ENCODE measurements at regions not wholly inside any gene's neighbourhood (a gene's known extent, or its start where the extent isn't known, plus 50 kb on each side); places are given as distances from the start of the nearest gene placed in this dataset.

DNA sequence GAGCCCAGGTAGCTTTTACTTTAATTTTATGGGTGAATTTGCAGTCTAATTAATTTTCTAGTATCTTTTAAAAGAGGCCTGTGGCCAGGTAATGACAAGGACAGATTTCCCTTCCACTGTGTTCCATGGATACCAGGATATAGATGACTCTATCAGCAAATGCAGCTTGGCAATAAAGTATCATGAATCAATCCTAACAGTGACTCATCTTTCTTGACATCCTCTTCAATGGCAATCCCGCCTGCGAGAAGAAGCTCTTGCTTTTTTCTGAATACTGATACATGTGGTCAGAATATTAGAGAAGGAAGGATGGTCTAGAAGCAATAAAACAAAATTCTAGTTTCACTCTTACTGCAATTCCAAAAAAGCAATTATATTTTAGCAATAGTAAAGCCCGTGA is 267.8 kb downstream of the DTHD1 start:
- no peaks in the 10 kb centered on the region for H3K27me3 ChIP-seq (ENCODE audit: control insufficient read depth in 3 of 3, insufficient read depth in 3 of 3, low read length in 3 of 3)
- FAIRE-seq (no peak), DNase-seq (no peak)
- H3K4me1 ChIP-seq (ENCODE audit: control insufficient read depth in 3 of 3, insufficient read depth in 2 of 3, low read depth in 1 of 3, low read length in 2 of 3) = no peaks in the 10 kb centered on the region
- no peaks in the 10 kb centered on the region for H3K36me3 ChIP-seq (ENCODE audit: control insufficient read depth in 3 of 3, insufficient read depth in 2 of 3, low read depth in 1 of 3, low read length in 3 of 3)
- 77 to 79% (median 79%) methylated on average over 3 of the region's 3 CpGs for WGBS, 3 donors
- no peaks in the 10 kb centered on the region for H3K9me3 ChIP-seq (ENCODE audit: control insufficient read depth in 2 of 2, insufficient read depth in 1 of 2, low read depth in 1 of 2, low read length in 1 of 2)
- H3K27ac ChIP-seq (ENCODE audit: low read depth in 1 of 3, low read length in 2 of 3) = no peak overlapping the region
- no peak overlapping the region for H3K4me3 ChIP-seq (ENCODE audit: low read depth in 1 of 3, low read length in 3 of 3)

DNA sequence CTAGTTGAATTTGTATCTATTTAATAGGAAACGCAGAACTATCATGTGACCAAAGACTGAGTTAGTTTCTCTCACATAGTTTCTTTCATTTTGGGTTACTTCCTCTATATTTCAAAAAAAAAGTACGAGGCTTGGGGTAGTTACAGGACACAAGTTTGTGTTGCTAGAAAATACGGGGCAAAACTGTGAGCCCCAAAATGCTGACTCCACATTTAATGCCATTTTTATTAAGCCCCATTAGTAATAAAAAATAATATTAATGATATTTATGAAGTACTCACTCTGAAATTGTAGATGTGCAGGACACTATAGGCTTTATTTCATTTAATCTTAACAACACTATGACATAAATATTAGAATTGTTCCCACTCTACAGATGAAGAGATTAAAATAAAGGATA is 268.6 kb downstream of the DTHD1 start:
- no peaks in the 10 kb centered on the region for H3K9me3 ChIP-seq (ENCODE audit: control insufficient read depth in 2 of 2, insufficient read depth in 1 of 2, low read depth in 1 of 2, low read length in 1 of 2)
- no peaks in the 10 kb centered on the region for H3K27me3 ChIP-seq (ENCODE audit: control insufficient read depth in 3 of 3, insufficient read depth in 3 of 3, low read length in 3 of 3)
- 66 to 79% (median 70%) methylated on average over 3 of the region's 3 CpGs for WGBS, 3 donors
- H3K4me3 ChIP-seq (ENCODE audit: low read depth in 1 of 3, low read length in 3 of 3) = no peak overlapping the region
- no peak overlapping the region for H3K27ac ChIP-seq (ENCODE audit: low read depth in 1 of 3, low read length in 2 of 3)
- no peak for DNase-seq
- no peak for FAIRE-seq
- no peaks in the 10 kb centered on the region for H3K4me1 ChIP-seq (ENCODE audit: control insufficient read depth in 3 of 3, insufficient read depth in 2 of 3, low read depth in 1 of 3, low read length in 2 of 3)
- no peaks in the 10 kb centered on the region for H3K36me3 ChIP-seq (ENCODE audit: control insufficient read depth in 3 of 3, insufficient read depth in 2 of 3, low read depth in 1 of 3, low read length in 3 of 3)

DNA sequence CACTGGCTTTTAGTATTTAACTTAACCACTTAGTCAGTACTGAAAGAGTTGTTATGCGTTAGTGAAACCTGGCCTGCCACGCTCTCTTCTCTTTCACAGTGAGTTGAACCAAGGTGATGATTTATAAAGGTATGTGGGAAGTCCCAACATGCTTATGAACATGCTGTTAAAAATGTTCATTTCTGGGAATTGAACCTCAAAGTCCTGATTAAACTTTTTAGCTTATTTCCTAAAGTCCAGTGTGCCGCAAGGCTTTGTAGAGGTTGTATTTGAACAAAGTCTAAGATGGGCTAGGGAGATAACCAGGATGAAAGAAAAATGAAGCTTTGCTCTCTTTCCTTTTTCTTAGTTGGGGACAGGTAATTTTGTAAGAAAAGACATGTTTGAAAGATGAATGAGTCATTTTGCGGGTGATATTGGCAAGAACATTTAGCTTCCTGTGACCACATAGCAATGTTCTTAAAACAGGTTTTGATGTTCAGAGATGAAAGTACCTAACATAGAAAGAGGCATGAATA is 270.3 kb downstream of the DTHD1 start:
- Histone ChIP-seq H3K27ac (ENCODE audit: low read depth in 1 of 3, low read length in 2 of 3) (no peak overlapping the region), H3K27me3 (ENCODE audit: control insufficient read depth in 3 of 3, insufficient read depth in 3 of 3, low read length in 3 of 3) (no peaks in the 10 kb centered on the region), H3K4me1 (ENCODE audit: control insufficient read depth in 3 of 3, insufficient read depth in 2 of 3, low read depth in 1 of 3, low read length in 2 of 3) (no peaks in the 10 kb centered on the region), H3K36me3 (ENCODE audit: control insufficient read depth in 3 of 3, insufficient read depth in 2 of 3, low read depth in 1 of 3, low read length in 3 of 3) (no peaks in the 10 kb centered on the region), H3K9me3 (ENCODE audit: control insufficient read depth in 2 of 2, insufficient read depth in 1 of 2, low read depth in 1 of 2, low read length in 1 of 2) (no peaks in the 10 kb centered on the region), H3K4me3 (ENCODE audit: low read depth in 1 of 3, low read length in 3 of 3) (no peak overlapping the region)
- FAIRE-seq = no peak
- DNase-seq = no peak
- 60 to 74% (median 65%) methylated on average over 4 of the region's 4 CpGs for WGBS, 3 donors

DNA sequence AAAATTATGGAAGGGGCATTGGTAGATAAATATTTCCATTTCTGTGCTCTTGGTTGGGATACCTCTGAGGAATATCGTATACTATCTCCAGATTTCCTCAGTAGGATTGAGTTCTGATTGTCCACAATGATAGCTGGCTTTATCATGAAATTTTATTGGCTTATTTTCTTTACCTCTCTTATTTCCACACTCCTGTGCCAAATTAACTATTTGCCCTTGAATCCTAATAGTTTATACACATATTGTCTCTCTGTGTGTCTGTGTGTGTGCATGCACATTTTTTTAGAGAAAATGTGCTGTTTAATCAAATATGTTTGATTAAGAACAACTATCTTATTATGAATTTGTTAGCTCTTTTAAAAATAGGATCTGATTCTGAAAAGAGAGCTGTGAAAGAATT is 271.6 kb downstream of the DTHD1 start:
- no peak overlapping the region for H3K4me3 ChIP-seq (ENCODE audit: low read depth in 1 of 3, low read length in 3 of 3)
- H3K36me3 ChIP-seq (ENCODE audit: control insufficient read depth in 3 of 3, insufficient read depth in 2 of 3, low read depth in 1 of 3, low read length in 3 of 3) = no peaks in the 10 kb centered on the region
- WGBS, 3 donors = 28 to 69% (median 48%) methylated on average over 1 of the region's 1 CpG
- no peaks in the 10 kb centered on the region for H3K27me3 ChIP-seq (ENCODE audit: control insufficient read depth in 3 of 3, insufficient read depth in 3 of 3, low read length in 3 of 3)
- no peak overlapping the region for H3K27ac ChIP-seq (ENCODE audit: low read depth in 1 of 3, low read length in 2 of 3)
- no peaks in the 10 kb centered on the region for H3K9me3 ChIP-seq (ENCODE audit: control insufficient read depth in 2 of 2, insufficient read depth in 1 of 2, low read depth in 1 of 2, low read length in 1 of 2)
- no peak for DNase-seq
- no peaks in the 10 kb centered on the region for H3K4me1 ChIP-seq (ENCODE audit: control insufficient read depth in 3 of 3, insufficient read depth in 2 of 3, low read depth in 1 of 3, low read length in 2 of 3)
- FAIRE-seq = no peak

DNA sequence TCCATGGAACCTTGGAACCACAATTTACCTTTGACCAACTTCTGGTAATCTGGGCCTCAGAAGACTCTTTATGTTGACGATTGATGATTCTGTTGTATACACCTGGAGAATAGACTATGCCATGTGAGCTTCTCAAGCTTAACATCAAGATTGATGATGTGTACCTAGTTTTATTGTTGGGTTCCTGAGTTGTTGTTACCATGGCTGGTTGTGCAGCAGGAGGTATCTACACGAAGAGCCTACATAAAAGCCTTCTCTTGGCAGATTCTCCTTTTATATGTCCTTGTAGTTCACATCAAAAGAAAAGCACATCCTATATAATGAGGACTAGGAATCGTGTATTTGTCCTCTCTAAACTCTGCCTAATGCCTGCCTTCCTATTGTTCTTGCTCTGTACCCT is 272.0 kb downstream of the DTHD1 start:
- WGBS, 3 donors = 30 to 70% (median 47%) methylated on average over 3 of the region's 3 CpGs
- H3K27me3 ChIP-seq (ENCODE audit: control insufficient read depth in 3 of 3, insufficient read depth in 3 of 3, low read length in 3 of 3) = no peaks in the 10 kb centered on the region
- H3K36me3 ChIP-seq (ENCODE audit: control insufficient read depth in 3 of 3, insufficient read depth in 2 of 3, low read depth in 1 of 3, low read length in 3 of 3) = no peaks in the 10 kb centered on the region
- no peak overlapping the region for H3K27ac ChIP-seq (ENCODE audit: low read depth in 1 of 3, low read length in 2 of 3)
- FAIRE-seq (no peak), DNase-seq (no peak)
- no peaks in the 10 kb centered on the region for H3K9me3 ChIP-seq (ENCODE audit: control insufficient read depth in 2 of 2, insufficient read depth in 1 of 2, low read depth in 1 of 2, low read length in 1 of 2)
- no peaks in the 10 kb centered on the region for H3K4me1 ChIP-seq (ENCODE audit: control insufficient read depth in 3 of 3, insufficient read depth in 2 of 3, low read depth in 1 of 3, low read length in 2 of 3)
- no peak overlapping the region for H3K4me3 ChIP-seq (ENCODE audit: low read depth in 1 of 3, low read length in 3 of 3)

DNA sequence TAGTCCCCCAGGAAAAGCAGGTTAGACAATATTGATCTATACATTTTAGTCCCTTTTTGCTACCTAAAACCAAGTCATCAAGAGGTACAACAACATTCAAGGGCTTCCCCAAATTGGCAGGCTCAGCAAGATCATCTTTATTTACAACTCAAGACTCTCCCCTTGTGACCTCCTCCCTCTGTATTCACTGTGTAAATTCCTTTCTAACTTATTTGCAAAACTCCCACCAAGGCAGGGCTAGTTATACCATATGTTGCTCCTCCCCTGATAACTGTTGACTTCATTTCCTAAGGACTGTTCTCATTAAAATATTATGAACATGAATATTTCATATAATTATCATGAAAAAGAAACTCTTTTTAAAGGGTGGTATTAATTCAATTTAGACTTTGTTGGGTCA is 275.6 kb downstream of the DTHD1 start:
- FAIRE-seq = no peak
- H3K4me1 ChIP-seq (ENCODE audit: control insufficient read depth in 3 of 3, insufficient read depth in 2 of 3, low read depth in 1 of 3, low read length in 2 of 3) = no peaks in the 10 kb centered on the region
- H3K27me3 ChIP-seq (ENCODE audit: control insufficient read depth in 3 of 3, insufficient read depth in 3 of 3, low read length in 3 of 3) = no peaks in the 10 kb centered on the region
- no peaks in the 10 kb centered on the region for H3K36me3 ChIP-seq (ENCODE audit: control insufficient read depth in 3 of 3, insufficient read depth in 2 of 3, low read depth in 1 of 3, low read length in 3 of 3)
- no peak overlapping the region for H3K27ac ChIP-seq (ENCODE audit: low read depth in 1 of 3, low read length in 2 of 3)
- no peak for DNase-seq
- H3K4me3 ChIP-seq (ENCODE audit: low read depth in 1 of 3, low read length in 3 of 3) = no peak overlapping the region
- H3K9me3 ChIP-seq (ENCODE audit: control insufficient read depth in 2 of 2, insufficient read depth in 1 of 2, low read depth in 1 of 2, low read length in 1 of 2) = no peaks in the 10 kb centered on the region

DNA sequence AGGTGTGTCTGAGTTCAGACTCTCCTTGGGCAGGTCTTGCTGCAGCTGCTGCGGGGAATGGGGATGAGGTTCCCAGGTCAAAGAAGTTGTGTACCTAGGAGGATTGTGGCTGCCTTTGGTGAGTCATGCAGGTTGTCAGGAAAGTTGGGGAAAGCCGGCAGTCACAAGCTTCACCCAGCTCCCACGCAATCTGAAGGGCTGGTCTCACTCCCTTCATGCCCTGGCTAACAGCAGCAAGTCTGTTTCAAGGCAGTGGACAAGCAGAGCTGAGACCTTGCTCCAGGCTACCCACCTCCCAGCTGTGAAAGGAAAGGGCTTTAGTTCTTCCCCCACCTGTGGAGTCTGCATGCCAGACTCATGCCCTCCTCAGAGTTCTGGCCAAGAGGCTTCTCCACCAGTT is 287.2 kb downstream of the DTHD1 start:
- H3K4me1 ChIP-seq (ENCODE audit: control insufficient read depth in 3 of 3, insufficient read depth in 2 of 3, low read depth in 1 of 3, low read length in 2 of 3) = no peaks in the 10 kb centered on the region
- WGBS, 3 donors = 70 to 76% (median 75%) methylated on average over 3 of the region's 3 CpGs

DNA sequence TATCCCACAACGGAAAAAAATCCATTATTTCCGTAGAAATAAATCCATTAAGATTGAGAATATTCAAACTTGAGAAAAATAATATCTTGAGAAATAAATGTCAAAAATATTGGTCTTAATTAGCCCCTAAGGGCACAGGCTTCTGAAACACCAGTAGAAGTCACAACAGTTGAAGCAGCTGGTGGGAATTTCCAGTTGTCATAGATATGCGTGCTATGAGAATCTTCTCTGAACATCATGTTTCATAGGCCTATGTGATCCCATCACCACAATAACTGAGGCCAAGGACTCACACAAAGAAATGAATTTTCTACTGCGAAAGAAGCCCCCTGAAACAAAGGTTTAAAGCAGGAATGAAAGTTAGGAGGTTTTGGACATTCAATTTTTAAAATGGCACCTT is 292.0 kb downstream of the DTHD1 start:
- no peak for FAIRE-seq
- no peak overlapping the region for H3K27ac ChIP-seq (ENCODE audit: low read depth in 1 of 3, low read length in 2 of 3)
- no peak for DNase-seq
- H3K4me3 ChIP-seq (ENCODE audit: low read depth in 1 of 3, low read length in 3 of 3) = no peak overlapping the region
- H3K36me3 ChIP-seq (ENCODE audit: control insufficient read depth in 3 of 3, insufficient read depth in 2 of 3, low read depth in 1 of 3, low read length in 3 of 3) = no peaks in the 10 kb centered on the region
- no peaks in the 10 kb centered on the region for H3K4me1 ChIP-seq (ENCODE audit: control insufficient read depth in 3 of 3, insufficient read depth in 2 of 3, low read depth in 1 of 3, low read length in 2 of 3)
- H3K27me3 ChIP-seq (ENCODE audit: control insufficient read depth in 3 of 3, insufficient read depth in 3 of 3, low read length in 3 of 3) = no peaks in the 10 kb centered on the region
- peaks cover 0 to 7% of the 10 kb centered on the region in 2 donors for H3K9me3 ChIP-seq (ENCODE audit: control insufficient read depth in 2 of 2, insufficient read depth in 1 of 2, low read depth in 1 of 2, low read length in 1 of 2)
- WGBS, 3 donors = 80 to 91% (median 88%) methylated on average over 4 of the region's 4 CpGs

More for the DNA sequence above, 287.2 kb downstream of the DTHD1 start:
- H3K9me3 ChIP-seq (ENCODE audit: control insufficient read depth in 2 of 2, insufficient read depth in 1 of 2, low read depth in 1 of 2, low read length in 1 of 2) = no peaks in the 10 kb centered on the region
- H3K27ac ChIP-seq (ENCODE audit: low read depth in 1 of 3, low read length in 2 of 3) = no peak overlapping the region
- H3K36me3 ChIP-seq (ENCODE audit: control insufficient read depth in 3 of 3, insufficient read depth in 2 of 3, low read depth in 1 of 3, low read length in 3 of 3) = no peaks in the 10 kb centered on the region
- DNase-seq (no peak), FAIRE-seq (no peak)
- H3K4me3 ChIP-seq (ENCODE audit: low read depth in 1 of 3, low read length in 3 of 3) = no peak overlapping the region
- no peaks in the 10 kb centered on the region for H3K27me3 ChIP-seq (ENCODE audit: control insufficient read depth in 3 of 3, insufficient read depth in 3 of 3, low read length in 3 of 3)

DNA sequence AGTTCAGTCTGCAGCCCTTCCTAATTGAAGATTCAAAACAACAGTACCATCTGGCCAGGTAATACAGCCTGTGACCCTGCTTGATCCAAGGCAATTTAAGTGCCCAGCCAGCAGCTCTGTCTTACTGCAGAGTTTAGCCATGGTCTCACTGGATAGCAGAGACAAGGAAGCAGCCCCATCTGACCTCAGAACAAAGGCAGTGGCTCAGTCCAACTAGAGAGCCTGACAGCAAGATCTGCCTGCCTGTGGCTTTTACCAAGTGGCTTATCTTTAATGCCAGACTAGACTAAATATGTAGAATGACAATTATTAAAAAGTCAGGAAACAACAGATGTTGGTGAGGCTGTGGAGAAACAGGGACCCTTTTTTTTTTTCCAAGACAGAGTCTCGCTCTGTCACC is 293.4 kb downstream of the DTHD1 start:
- WGBS, 3 donors = 80 to 92% (median 82%) methylated on average over 1 of the region's 1 CpG
- Histone ChIP-seq H3K4me3 (ENCODE audit: low read depth in 1 of 3, low read length in 3 of 3) (no peak overlapping the region), H3K27ac (ENCODE audit: low read depth in 1 of 3, low read length in 2 of 3) (no peak overlapping the region), H3K27me3 (ENCODE audit: control insufficient read depth in 3 of 3, insufficient read depth in 3 of 3, low read length in 3 of 3) (no peaks in the 10 kb centered on the region), H3K9me3 (ENCODE audit: control insufficient read depth in 2 of 2, insufficient read depth in 1 of 2, low read depth in 1 of 2, low read length in 1 of 2) (peaks cover 0 to 7% of the 10 kb centered on the region in 2 donors), H3K4me1 (ENCODE audit: control insufficient read depth in 3 of 3, insufficient read depth in 2 of 3, low read depth in 1 of 3, low read length in 2 of 3) (no peaks in the 10 kb centered on the region), H3K36me3 (ENCODE audit: control insufficient read depth in 3 of 3, insufficient read depth in 2 of 3, low read depth in 1 of 3, low read length in 3 of 3) (no peaks in the 10 kb centered on the region)
- DNase-seq = no peak
- no peak for FAIRE-seq
